Sigmoid colon (tissue), 3 donors: ENCODE measurements at regions not wholly inside any gene's neighbourhood (a gene's known extent, or its start where the extent isn't known, plus 50 kb on each side); places are given as distances from the start of the nearest gene placed in this dataset.

ENCODE experiments used
- CTCF ChIP-seq, 4 experiments: fragments of 450-650 bp in 3 of 4; fragments of 200-600 bp in 1 of 4; IDR thresholded peaks; one replicate each; pipeline ENCODE4 v1.5.1; 2016 to 2019; ENCODE audit warnings: antibody characterized with exemption in 4 of 4, mild to moderate bottlenecking in 3 of 4, moderate library complexity in 2 of 4
- POLR2A ChIP-seq, 2 donors: fragments of 450-650 bp; IDR thresholded peaks; one replicate each; pipeline ENCODE4 v1.6.1; 2016; ENCODE audit warnings: antibody characterized with exemption in 2 of 2, mild to moderate bottlenecking in 2 of 2, moderate library complexity in 2 of 2

GRCh38 chr7:157476201-157476600 is 139.4 kb downstream of the DNAJB6 start:
- TF ChIP-seq CTCF (IDR thresholded peaks at IDR 0.05) = no peak
- TF ChIP-seq POLR2A (IDR thresholded peaks at IDR 0.05) = no peak
